NB4 (cell line): ENCODE measurements at regions not wholly inside any gene's neighbourhood (a gene's known extent, or its start where the extent isn't known, plus 50 kb on each side); places are given as distances from the start of the nearest gene placed in this dataset.

Source experiments
- POLR2A ChIP-seq: IDR thresholded peaks from 2 replicates; pipeline ENCODE4 v1.6.1; 2011; ENCODE audit warnings: mild to moderate bottlenecking; ENCODE audit not compliant: insufficient read length; ENCODE audit errors: extremely low read depth
- TF ChIP-seq, protein P1 (sequence below): IDR thresholded peaks from one replicate; pipeline ENCODE4 v1.5.1; 2012; ENCODE audit warnings: low read depth, low read length
- TF ChIP-seq, protein P2 (sequence below): IDR thresholded peaks from 2 replicates; pipeline ENCODE4 v1.6.1; 2011; ENCODE audit warnings: low read depth, low read length

- TF ChIP-seq, protein P1, sequence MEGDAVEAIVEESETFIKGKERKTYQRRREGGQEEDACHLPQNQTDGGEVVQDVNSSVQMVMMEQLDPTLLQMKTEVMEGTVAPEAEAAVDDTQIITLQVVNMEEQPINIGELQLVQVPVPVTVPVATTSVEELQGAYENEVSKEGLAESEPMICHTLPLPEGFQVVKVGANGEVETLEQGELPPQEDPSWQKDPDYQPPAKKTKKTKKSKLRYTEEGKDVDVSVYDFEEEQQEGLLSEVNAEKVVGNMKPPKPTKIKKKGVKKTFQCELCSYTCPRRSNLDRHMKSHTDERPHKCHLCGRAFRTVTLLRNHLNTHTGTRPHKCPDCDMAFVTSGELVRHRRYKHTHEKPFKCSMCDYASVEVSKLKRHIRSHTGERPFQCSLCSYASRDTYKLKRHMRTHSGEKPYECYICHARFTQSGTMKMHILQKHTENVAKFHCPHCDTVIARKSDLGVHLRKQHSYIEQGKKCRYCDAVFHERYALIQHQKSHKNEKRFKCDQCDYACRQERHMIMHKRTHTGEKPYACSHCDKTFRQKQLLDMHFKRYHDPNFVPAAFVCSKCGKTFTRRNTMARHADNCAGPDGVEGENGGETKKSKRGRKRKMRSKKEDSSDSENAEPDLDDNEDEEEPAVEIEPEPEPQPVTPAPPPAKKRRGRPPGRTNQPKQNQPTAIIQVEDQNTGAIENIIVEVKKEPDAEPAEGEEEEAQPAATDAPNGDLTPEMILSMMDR, result no peak
- TF ChIP-seq, protein P2, sequence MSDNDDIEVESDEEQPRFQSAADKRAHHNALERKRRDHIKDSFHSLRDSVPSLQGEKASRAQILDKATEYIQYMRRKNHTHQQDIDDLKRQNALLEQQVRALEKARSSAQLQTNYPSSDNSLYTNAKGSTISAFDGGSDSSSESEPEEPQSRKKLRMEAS, result no peak
- no peak for TF ChIP-seq POLR2A
Observed at GRCh38 chr2:129444751-129445150, 534.7 kb upstream of the RAB6C start.
